Panc1 (cell line): ENCODE measurements at regions not wholly inside any gene's neighbourhood (a gene's known extent, or its start where the extent isn't known, plus 50 kb on each side); places are given as distances from the start of the nearest gene placed in this dataset.

ENCODE experiments used
- CTCF ChIP-seq: fragments of 450-650 bp; IDR thresholded peaks from 2 replicates; pipeline ENCODE4 v1.5.1; 2017; ENCODE audit warnings: mild to moderate bottlenecking
- POLR2AphosphoS5 ChIP-seq: IDR thresholded peaks from 2 replicates; pipeline ENCODE4 v1.6.1; 2012; ENCODE audit warnings: mild to moderate bottlenecking, low read depth, low read length, moderate library complexity
- TCF7L2 ChIP-seq: IDR thresholded peaks from 2 replicates; pipeline ENCODE4 v1.6.1; 2011; ENCODE audit warnings: mild to moderate bottlenecking, low read depth, low read length, inconsistent platforms
- TF ChIP-seq, protein P1 (sequence below), 2 experiments: IDR thresholded peaks; 2 replicates each; pipeline ENCODE4 v1.6.1; 2011 to 2012; ENCODE audit warnings: low read depth in 2 of 2, control low read depth in 1 of 2, low read length in 1 of 2, mild to moderate bottlenecking in 1 of 2, moderate library complexity in 1 of 2; ENCODE audit not compliant: insufficient read depth in 1 of 2

GRCh38 chr16:50889746-50890145 is 147.9 kb downstream of the CYLD start:
- TF ChIP-seq, protein P1, sequence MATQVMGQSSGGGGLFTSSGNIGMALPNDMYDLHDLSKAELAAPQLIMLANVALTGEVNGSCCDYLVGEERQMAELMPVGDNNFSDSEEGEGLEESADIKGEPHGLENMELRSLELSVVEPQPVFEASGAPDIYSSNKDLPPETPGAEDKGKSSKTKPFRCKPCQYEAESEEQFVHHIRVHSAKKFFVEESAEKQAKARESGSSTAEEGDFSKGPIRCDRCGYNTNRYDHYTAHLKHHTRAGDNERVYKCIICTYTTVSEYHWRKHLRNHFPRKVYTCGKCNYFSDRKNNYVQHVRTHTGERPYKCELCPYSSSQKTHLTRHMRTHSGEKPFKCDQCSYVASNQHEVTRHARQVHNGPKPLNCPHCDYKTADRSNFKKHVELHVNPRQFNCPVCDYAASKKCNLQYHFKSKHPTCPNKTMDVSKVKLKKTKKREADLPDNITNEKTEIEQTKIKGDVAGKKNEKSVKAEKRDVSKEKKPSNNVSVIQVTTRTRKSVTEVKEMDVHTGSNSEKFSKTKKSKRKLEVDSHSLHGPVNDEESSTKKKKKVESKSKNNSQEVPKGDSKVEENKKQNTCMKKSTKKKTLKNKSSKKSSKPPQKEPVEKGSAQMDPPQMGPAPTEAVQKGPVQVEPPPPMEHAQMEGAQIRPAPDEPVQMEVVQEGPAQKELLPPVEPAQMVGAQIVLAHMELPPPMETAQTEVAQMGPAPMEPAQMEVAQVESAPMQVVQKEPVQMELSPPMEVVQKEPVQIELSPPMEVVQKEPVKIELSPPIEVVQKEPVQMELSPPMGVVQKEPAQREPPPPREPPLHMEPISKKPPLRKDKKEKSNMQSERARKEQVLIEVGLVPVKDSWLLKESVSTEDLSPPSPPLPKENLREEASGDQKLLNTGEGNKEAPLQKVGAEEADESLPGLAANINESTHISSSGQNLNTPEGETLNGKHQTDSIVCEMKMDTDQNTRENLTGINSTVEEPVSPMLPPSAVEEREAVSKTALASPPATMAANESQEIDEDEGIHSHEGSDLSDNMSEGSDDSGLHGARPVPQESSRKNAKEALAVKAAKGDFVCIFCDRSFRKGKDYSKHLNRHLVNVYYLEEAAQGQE (IDR thresholded peaks at IDR 0.05; ENCODE audit: insufficient read depth in 1 of 2, low read depth in 2 of 2, low read length in 1 of 2): no peak
- TF ChIP-seq POLR2AphosphoS5 (no peak), CTCF (no peak), TCF7L2 (no peak)
